GM12864 (cell line): ENCODE measurements at regions not wholly inside any gene's neighbourhood (a gene's known extent, or its start where the extent isn't known, plus 50 kb on each side); places are given as distances from the start of the nearest gene placed in this dataset.

Source experiments
- DNase-seq: peaks from one replicate; pipeline ENCODE4 v3.0.0-alpha.2; 2011; ENCODE audit warnings: low read depth
- H3K4me3 ChIP-seq: 2 replicates; pipeline ENCODE4 v1.5.1; 2011; ENCODE audit warnings: mild to moderate bottlenecking, low read depth, low read length, control low read depth
- CTCF ChIP-seq: IDR thresholded peaks from 2 replicates; pipeline ENCODE4 v1.5.1; 2011; ENCODE audit warnings: low read depth, mild to moderate bottlenecking, moderate library complexity, low read length, control low read depth, inconsistent platforms; ENCODE audit errors: missing control alignments

GRCh38 chr1:115545791-115546733, 95.7 kb upstream of the VANGL1 start:
- peak; percentile 55 for TF ChIP-seq CTCF
- H3K4me3 ChIP-seq: no peak overlapping the region
- no peak for DNase-seq

- DNase-seq: no peak
- no peak overlapping the region for H3K4me3 ChIP-seq
- no peak for TF ChIP-seq CTCF
Measured at GRCh38 chr1:115545096-115545720, 96.6 kb upstream of the VANGL1 start.

- no peak overlapping the region for H3K4me3 ChIP-seq
- DNase-seq: no peak
- TF ChIP-seq CTCF: no peak
Measured at GRCh38 chr1:115544131-115544530, 97.6 kb upstream of the VANGL1 start.

DNA sequence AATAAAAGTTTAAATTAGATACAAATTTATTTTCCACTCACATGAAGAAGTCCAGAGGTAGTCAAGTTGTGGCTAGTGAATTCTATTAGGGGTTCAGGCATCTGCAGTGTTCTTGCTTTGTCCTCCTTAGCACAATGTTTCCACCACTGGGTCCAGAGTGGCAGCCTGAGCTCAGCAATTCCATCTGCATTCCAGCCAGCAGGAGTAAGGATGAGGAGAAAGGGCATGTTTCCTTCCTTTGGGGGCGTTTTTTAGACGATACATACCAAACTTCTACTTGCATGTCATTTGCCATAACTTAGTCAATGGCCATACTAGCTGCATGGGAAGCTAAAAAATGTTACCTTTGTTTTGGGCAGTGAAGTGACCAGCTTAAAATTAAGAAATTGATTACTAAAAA, 98.5 kb upstream of the VANGL1 start:
- no peak overlapping the region for H3K4me3 ChIP-seq
- DNase-seq: no peak
- no peak for TF ChIP-seq CTCF

- H3K4me3 ChIP-seq: no peak overlapping the region
- no peak for TF ChIP-seq CTCF
- DNase-seq: no peak
Measured at GRCh38 chr1:115539736-115540135, 102.0 kb upstream of the VANGL1 start.

- no peak for DNase-seq
- TF ChIP-seq CTCF: no peak
- no peak overlapping the region for H3K4me3 ChIP-seq
Measured at GRCh38 chr1:115539061-115539460, 102.7 kb upstream of the VANGL1 start.
